Stomach (tissue), 8 donors: ENCODE measurements at regions not wholly inside any gene's neighbourhood (a gene's known extent, or its start where the extent isn't known, plus 50 kb on each side); places are given as distances from the start of the nearest gene placed in this dataset.

ENCODE experiments used
- DNase-seq, 2 donors: peaks; one replicate each; pipeline versions ENCODE4 v3.0.0 to v3.0.0-alpha.2; 2013 to 2019
- H3K27ac ChIP-seq, 5 donors: fragments of 200-600 bp in 4 of 5; sonication (generic) in 4 of 5; one replicate each; pipeline ENCODE4 v1.5.1; 2013 to 2019; ENCODE audit warnings: mild to moderate bottlenecking in 1 of 5, moderate library complexity in 1 of 5
- H3K27me3 ChIP-seq, 3 donors: fragments of 200-600 bp; sonication (generic); one replicate each; pipeline ENCODE4 v1.5.1; 2017 to 2019; ENCODE audit warnings: mixed run types in 1 of 3
- H3K36me3 ChIP-seq, 4 donors: fragments of 200-600 bp; sonication (generic); 1 replicate in 3 of 4; 2 replicates in 1 of 4; pipeline ENCODE4 v1.5.1; 2016 to 2019
- H3K4me1 ChIP-seq, 4 donors: fragments of 200-600 bp; sonication (generic); one replicate each; pipeline ENCODE4 v1.5.1; 2016 to 2019
- H3K4me3 ChIP-seq, 4 donors: fragments of 200-600 bp; sonication (generic) in 3 of 4; one replicate each; pipeline ENCODE4 v1.5.1; 2016 to 2019; ENCODE audit warnings: mild to moderate bottlenecking in 1 of 4
- H3K9me3 ChIP-seq, 4 donors: fragments of 200-600 bp; sonication (generic); one replicate each; pipeline ENCODE4 v1.5.1; 2016 to 2019
- CTCF ChIP-seq, 7 experiments: fragments of 450-650 bp in 4 of 7; fragments of 200-600 bp in 3 of 7; sonication (generic) in 3 of 7; IDR thresholded peaks; one replicate each; pipeline ENCODE4 v1.5.1; 2016 to 2019; ENCODE audit warnings: antibody characterized with exemption in 7 of 7, control low read depth in 2 of 7, mild to moderate bottlenecking in 1 of 7
- EP300 ChIP-seq: sonication (generic); formaldehyde crosslinking; IDR thresholded peaks from one replicate; pipeline ENCODE4 v1.6.1; 2017; ENCODE audit warnings: antibody characterized with exemption
- POLR2A ChIP-seq, 4 donors: fragments of 450-650 bp; IDR thresholded peaks; one replicate each; pipeline ENCODE4 v1.6.1; 2016; ENCODE audit warnings: antibody characterized with exemption in 4 of 4, control low read depth in 2 of 4, mild to moderate bottlenecking in 1 of 4, moderate library complexity in 1 of 4
- POLR2AphosphoS5 ChIP-seq, 3 donors: sonication (generic); formaldehyde crosslinking; IDR thresholded peaks; one replicate each; pipeline ENCODE4 v1.6.1; 2016; ENCODE audit warnings: antibody characterized with exemption in 3 of 3
- WGBS, 5 donors: extraction: QIAGEN DNeasy Blood & Tissue Kit in 3 of 5; methylation state at CpG; one replicate each; pipeline versions ENCODE4 v1.1.5 to v1.1.7; 2013 to 2018; 5-methylcytosine and 5-hydroxymethylcytosine counted together
- intact Hi-C: fragments of 100-400 bp; cut with DNase I; formaldehyde crosslinking; loops from one replicate; pipeline ENCODE4 v1.15.1; 2023; ENCODE audit warnings: low total_unique reads
- donor health status: healthy with polysubstance abuse.
- donor health status: Bipolar disorder and iron deficiency.
- donor health status: healthy.

GRCh38 chr13:80217614-80218456, 123.1 kb downstream of the SPRY2 start:
- Histone ChIP-seq H3K27ac (peak overlapping the region in 1 of 5 donors; percentile 63), H3K4me1 (no peaks in the 10 kb centered on the region), H3K27me3 (no peaks in the 10 kb centered on the region), H3K36me3 (no peaks in the 10 kb centered on the region), H3K9me3 (no peaks in the 10 kb centered on the region), H3K4me3 (no peak overlapping the region)
- intact Hi-C loops, result no loop called here
- WGBS, 5 donors, result 43 to 68% (median 49%) methylated on average over 7 of the region's 7 CpGs
- TF ChIP-seq POLR2A (IDR thresholded peaks at IDR 0.05), result no peak
- TF ChIP-seq CTCF (IDR thresholded peaks at IDR 0.05), result no peak
- no peak for TF ChIP-seq EP300
- no peak for TF ChIP-seq POLR2AphosphoS5 (IDR thresholded peaks at IDR 0.05)
- DNase-seq, result peak in 1 of 2 donors; percentile 35

- Histone ChIP-seq H3K27ac (no peak overlapping the region), H3K4me3 (no peak overlapping the region), H3K4me1 (no peaks in the 10 kb centered on the region), H3K36me3 (no peaks in the 10 kb centered on the region), H3K27me3 (no peaks in the 10 kb centered on the region), H3K9me3 (no peaks in the 10 kb centered on the region)
- TF ChIP-seq POLR2AphosphoS5 (IDR thresholded peaks at IDR 0.05) (no peak), CTCF (IDR thresholded peaks at IDR 0.05) (no peak), EP300 (no peak), POLR2A (IDR thresholded peaks at IDR 0.05) (no peak)
- intact Hi-C loops, result no loop called here
- WGBS, 5 donors, result 45 to 62% (median 51%) methylated on average over 3 of the region's 3 CpGs
- peak in 1 of 2 donors; percentile 14 for DNase-seq
These were observed 125.6 kb downstream of the SPRY2 start for GRCh38 chr13:80215368-80215767.

DNA sequence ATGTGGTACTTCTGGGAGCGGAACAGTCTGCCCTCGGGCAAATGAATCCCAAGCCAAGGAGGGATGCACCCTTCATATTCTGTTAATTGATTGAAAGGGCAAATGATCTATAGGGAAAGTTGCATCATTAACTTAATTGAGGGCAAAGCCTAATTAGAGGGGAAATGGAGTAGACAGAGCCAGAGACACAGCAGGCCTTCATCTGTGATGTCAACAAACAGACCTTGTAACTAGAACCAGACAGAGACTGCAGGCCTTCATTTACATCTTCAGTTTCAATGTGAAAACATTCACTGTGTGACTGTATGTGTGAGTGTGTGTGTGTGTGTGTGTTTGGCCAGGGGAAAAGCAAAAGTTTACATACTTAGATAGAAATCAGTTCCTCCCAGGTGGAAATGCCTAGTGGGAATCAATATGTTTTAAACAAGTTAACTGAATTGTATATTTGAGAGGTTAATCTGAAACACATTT, 126.4 kb downstream of the SPRY2 start:
- no peak for TF ChIP-seq POLR2A (IDR thresholded peaks at IDR 0.05)
- no peaks in the 10 kb centered on the region for H3K27me3 ChIP-seq
- no peaks in the 10 kb centered on the region for H3K4me1 ChIP-seq
- DNase-seq, result peak in 1 of 2 donors; percentile 52
- H3K9me3 ChIP-seq, result no peaks in the 10 kb centered on the region
- no peak overlapping the region for H3K27ac ChIP-seq
- WGBS, 5 donors, result 76 to 83% (median 81%) methylated on average over 2 of the region's 2 CpGs
- no peak overlapping the region for H3K4me3 ChIP-seq
- H3K36me3 ChIP-seq, result no peaks in the 10 kb centered on the region
- intact Hi-C loops, result no loop called here

DNA sequence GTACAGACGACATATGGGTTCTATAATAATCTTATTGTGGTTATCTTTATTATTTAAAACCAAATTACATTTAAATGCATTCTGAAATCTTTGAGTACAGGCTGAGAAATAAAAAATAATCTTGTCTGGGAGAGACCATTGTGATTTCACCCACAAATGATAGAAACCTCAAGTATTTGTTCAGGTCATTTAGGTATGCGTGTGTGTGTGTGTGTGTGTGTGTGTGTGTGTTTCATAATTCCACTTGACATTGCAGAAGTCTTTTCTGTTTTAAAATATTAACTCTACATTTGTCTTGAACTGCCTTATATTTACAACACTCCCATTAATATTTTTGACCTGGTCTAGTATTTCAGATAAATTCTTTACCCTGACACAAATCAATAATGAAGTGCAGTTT, 126.9 kb downstream of the SPRY2 start:
- intact Hi-C loops, result no loop called here
- H3K27ac ChIP-seq, result no peak overlapping the region
- DNase-seq, result no peak
- TF ChIP-seq POLR2AphosphoS5 (IDR thresholded peaks at IDR 0.05) (no peak), CTCF (IDR thresholded peaks at IDR 0.05) (no peak), EP300 (no peak), POLR2A (IDR thresholded peaks at IDR 0.05) (no peak)
- no peaks in the 10 kb centered on the region for H3K36me3 ChIP-seq
- no peaks in the 10 kb centered on the region for H3K4me1 ChIP-seq
- no peaks in the 10 kb centered on the region for H3K9me3 ChIP-seq
- WGBS, 5 donors, result 64 to 82% (median 69%) methylated on average over 2 of the region's 2 CpGs
- no peaks in the 10 kb centered on the region for H3K27me3 ChIP-seq
- H3K4me3 ChIP-seq, result no peak overlapping the region

- Histone ChIP-seq H3K4me3 (no peak overlapping the region), H3K4me1 (no peaks in the 10 kb centered on the region), H3K27me3 (no peaks in the 10 kb centered on the region), H3K36me3 (no peaks in the 10 kb centered on the region), H3K27ac (no peak overlapping the region), H3K9me3 (no peaks in the 10 kb centered on the region)
- no peak for TF ChIP-seq POLR2A (IDR thresholded peaks at IDR 0.05)
- TF ChIP-seq EP300, result no peak
- no peak for TF ChIP-seq POLR2AphosphoS5 (IDR thresholded peaks at IDR 0.05)
- no peak for TF ChIP-seq CTCF (IDR thresholded peaks at IDR 0.05)
- intact Hi-C loops, result no loop called here
- DNase-seq, result no peak
- WGBS, 5 donors, result 92 to 96% (median 95%) methylated on average over 2 of the region's 2 CpGs
These were observed 127.7 kb downstream of the SPRY2 start for GRCh38 chr13:80213201-80213600.
